NCI-H1048 (cell line): ENCODE measurements at regions not wholly inside any gene's neighbourhood (a gene's known extent, or its start where the extent isn't known, plus 50 kb on each side); places are given as distances from the start of the nearest gene placed in this dataset.
A peak's percentile ranks its signal among the peaks of the same experiment; 100 is the strongest.

Source experiments
- DNase-seq: peaks from one replicate; lab custom pipeline; 2025; lab: John Stamatoyannopoulos, UW

- no peak for DNase-seq
Measured at GRCh38 chr2:234438305-234438977, 58.4 kb downstream of the ARL4C start.

GRCh38 chr2:234437642-234438304 is 59.1 kb downstream of the ARL4C start:
- DNase-seq = no peak

- no peak for DNase-seq
Measured at GRCh38 chr2:234436482-234436837, 60.4 kb downstream of the ARL4C start.

- DNase-seq = no peak
Measured at GRCh38 chr2:234435836-234436481, 60.9 kb downstream of the ARL4C start.

- no peak for DNase-seq
Measured at GRCh38 chr2:234433201-234433600, 63.7 kb downstream of the ARL4C start.

GRCh38 chr2:234430871-234431270 is 66.0 kb downstream of the ARL4C start:
- DNase-seq = no peak

- DNase-seq = no peak
Measured at GRCh38 chr2:234429265-234429664, 67.6 kb downstream of the ARL4C start.

- DNase-seq = no peak
Measured at GRCh38 chr2:234427081-234428061, 69.5 kb downstream of the ARL4C start.

GRCh38 chr2:234426616-234427015 is 70.3 kb downstream of the ARL4C start:
- DNase-seq = no peak

GRCh38 chr2:234425639-234426603 is 71.0 kb downstream of the ARL4C start:
- DNase-seq = no peak

GRCh38 chr2:234423884-234424283 is 73.0 kb downstream of the ARL4C start:
- DNase-seq = no peak

- DNase-seq = no peak
Measured at GRCh38 chr2:234422981-234423431, 73.9 kb downstream of the ARL4C start.

GRCh38 chr2:234422273-234422732 is 74.6 kb downstream of the ARL4C start:
- no peak for DNase-seq

GRCh38 chr2:234420408-234420807 is 76.5 kb downstream of the ARL4C start:
- DNase-seq = no peak

GRCh38 chr2:234419726-234420125 is 77.2 kb downstream of the ARL4C start:
- no peak for DNase-seq

GRCh38 chr2:234415706-234416105 is 81.2 kb downstream of the ARL4C start:
- no peak for DNase-seq

GRCh38 chr2:234414596-234414995 is 82.3 kb downstream of the ARL4C start:
- no peak for DNase-seq

GRCh38 chr2:234412726-234413125 is 84.2 kb downstream of the ARL4C start:
- DNase-seq = no peak

- DNase-seq = peak; percentile 17
Measured at GRCh38 chr2:234411793-234412192, 85.1 kb downstream of the ARL4C start.

- no peak for DNase-seq
Measured at GRCh38 chr2:234410526-234410925, 86.4 kb downstream of the ARL4C start.

GRCh38 chr2:234409590-234409989 is 87.3 kb downstream of the ARL4C start:
- no peak for DNase-seq
